Loucy (cell line): ENCODE measurements at regions not wholly inside any gene's neighbourhood (a gene's known extent, or its start where the extent isn't known, plus 50 kb on each side); places are given as distances from the start of the nearest gene placed in this dataset.

Experiments
- CTCF ChIP-seq: fragments of 200-600 bp; sonication (generic); conservative IDR thresholded peaks from 2 replicates; pipeline ENCODE4 v1.5.1; 2014; ENCODE audit warnings: mild to moderate bottlenecking, antibody characterized with exemption, low read length
- EZH2phosphoT487 ChIP-seq: fragments of 200-600 bp; IDR thresholded peaks from 2 replicates; pipeline ENCODE4 v1.6.1; 2018; ENCODE audit warnings: antibody characterized with exemption, mild to moderate bottlenecking, moderate library complexity, borderline replicate concordance

DNA sequence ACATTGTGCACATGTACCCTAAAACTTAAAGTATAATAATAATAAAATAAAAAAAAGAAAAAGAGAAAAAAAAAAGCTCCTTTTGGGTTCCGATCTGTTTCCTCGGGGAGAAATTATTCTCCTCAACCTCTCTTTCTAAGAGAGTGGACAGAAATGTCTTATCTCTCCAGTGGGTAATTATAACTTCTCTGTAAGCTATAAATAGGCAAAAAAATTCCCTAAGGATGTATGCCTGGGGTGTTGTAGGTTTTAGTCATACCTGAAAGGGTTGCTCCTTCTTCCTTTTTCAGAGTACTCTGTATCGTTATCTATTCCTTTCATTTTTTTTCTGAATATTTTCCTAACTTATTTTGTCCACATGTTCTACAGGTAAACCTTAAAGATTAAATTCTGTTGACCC is 169.7 kb upstream of the PTPRK start:
- TF ChIP-seq CTCF (no peak), EZH2phosphoT487 (no peak)
